EL (cell line): ENCODE measurements at regions not wholly inside any gene's neighbourhood (a gene's known extent, or its start where the extent isn't known, plus 50 kb on each side); places are given as distances from the start of the nearest gene placed in this dataset.

Experiments
- DNase-seq: peaks from one replicate; pipeline ENCODE4 v3.0.0-alpha.2; 2016

DNA sequence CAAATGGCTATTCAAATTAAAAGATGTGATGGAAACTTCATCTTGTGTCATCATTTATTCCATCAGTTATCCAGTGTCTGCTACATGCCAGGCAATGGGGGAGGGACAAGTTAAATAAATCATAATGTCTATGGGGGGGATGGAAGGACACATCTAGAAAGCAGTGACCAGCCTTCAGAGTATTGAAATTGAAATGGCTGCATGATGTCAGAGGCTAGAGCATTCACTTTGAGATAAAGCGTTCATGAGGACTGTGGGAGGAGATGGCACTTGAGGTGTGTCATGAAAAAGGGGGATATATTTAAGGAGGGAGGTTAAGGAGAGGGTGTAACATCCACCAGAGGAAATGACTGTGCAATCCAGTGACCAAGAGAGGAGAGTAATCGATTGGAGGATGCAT, 50.6 kb downstream of the SLIT2 start:
- DNase-seq: no peak

DNA sequence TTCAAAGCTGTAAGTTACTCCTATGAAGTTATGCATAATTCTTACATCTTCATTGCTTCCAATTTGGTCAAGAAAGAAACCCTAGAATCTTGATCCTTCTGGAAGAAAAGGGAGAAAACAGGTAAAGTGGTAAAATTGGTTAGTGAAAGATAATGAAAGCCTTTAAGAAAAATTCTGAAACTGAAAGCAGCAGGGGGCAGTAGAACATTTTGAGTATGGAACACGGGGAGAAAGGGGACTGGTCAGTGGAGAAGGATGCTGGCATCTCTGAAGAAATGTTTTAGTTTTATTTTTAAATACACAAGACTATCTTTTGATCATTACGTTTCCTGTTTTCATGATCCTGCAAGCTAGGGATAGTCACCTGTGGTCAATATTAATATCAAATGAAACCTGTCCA, 54.3 kb downstream of the SLIT2 start:
- DNase-seq: no peak

GRCh38 chr4:20311856-20312255, 60.2 kb downstream of the SLIT2 start:
- no peak for DNase-seq

GRCh38 chr4:20313237-20314030, 61.7 kb downstream of the SLIT2 start:
- DNase-seq: no peak

GRCh38 chr4:20317424-20317985, 65.8 kb downstream of the SLIT2 start:
- no peak for DNase-seq

GRCh38 chr4:20318001-20318908, 66.5 kb downstream of the SLIT2 start:
- DNase-seq: no peak

DNA sequence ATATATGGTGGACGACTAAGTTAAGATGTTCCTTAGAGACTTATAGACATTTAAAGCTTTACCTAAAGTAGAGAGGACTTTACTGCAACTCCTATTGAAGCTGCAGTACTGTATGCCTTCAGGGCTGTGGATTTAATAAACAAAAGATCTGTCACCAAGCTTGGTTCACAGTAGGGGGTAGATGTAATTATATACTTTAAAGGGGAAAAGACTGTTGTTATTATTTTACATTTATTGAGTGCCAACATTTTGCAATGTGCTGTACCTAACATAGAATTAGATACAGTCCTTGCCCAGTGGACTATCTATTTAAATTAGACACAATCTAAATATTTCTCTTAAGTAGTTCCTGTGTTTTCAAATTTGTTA, 67.2 kb downstream of the SLIT2 start:
- DNase-seq: no peak

DNA sequence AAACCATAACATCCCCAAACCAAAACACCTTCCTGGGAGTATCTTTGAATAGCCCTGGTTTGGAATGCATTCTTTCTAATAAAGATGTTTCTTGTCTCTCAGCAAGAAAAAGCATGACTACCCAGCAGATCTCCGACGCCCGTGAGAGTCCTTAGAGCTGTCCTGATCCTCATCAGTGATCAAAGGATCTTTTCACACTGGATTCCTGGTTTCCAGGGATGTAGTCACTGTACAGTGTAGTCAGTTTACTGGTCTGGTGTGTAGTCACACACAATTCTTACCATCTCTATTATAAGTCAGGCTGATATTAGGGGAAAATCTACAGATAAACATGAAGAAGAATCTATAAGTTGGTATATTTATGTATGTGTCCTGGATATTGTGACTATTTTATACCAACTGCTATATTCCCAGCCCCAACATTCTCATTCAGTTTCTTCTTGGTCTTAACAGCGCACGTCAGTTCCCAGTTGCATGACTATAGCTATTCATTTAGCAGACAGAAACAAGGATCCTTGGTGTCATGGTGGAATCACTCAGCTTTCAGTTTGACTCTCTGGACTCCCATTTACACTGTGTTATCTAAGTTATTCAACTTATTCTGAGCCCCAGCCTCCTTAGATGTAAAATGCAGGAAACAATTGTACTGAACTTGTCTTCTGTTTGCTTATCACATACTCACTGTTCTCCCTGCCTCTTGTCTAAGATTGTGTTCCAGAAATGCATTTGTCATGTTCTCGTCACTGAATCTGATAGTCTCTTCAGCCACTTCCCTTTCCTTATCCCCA, 68.3 kb downstream of the SLIT2 start:
- DNase-seq: no peak

GRCh38 chr4:20323991-20324390, 72.3 kb downstream of the SLIT2 start:
- peak; percentile 57 for DNase-seq

DNA sequence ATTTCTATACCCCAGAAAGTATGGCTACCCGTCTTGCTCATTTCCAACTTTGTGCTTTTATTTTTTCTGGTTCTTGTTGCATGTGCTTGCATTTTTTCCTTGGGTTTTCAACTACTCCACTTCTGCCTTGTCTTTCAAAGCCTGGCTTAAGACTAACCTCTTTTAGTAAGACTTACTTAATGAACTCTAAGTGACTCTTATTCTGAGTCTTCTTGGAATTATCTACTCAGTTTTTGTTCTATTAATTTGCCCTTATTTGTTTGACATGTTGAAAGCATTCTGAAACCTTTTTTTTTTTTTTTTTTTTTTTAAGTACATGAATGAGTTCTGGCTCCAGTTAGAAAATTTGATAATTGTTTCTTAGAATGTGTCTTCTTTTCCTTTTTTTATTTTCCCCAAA, 74.8 kb downstream of the SLIT2 start:
- no peak for DNase-seq

- DNase-seq: no peak
These were observed 75.3 kb downstream of the SLIT2 start for GRCh38 chr4:20326977-20327376.

DNA sequence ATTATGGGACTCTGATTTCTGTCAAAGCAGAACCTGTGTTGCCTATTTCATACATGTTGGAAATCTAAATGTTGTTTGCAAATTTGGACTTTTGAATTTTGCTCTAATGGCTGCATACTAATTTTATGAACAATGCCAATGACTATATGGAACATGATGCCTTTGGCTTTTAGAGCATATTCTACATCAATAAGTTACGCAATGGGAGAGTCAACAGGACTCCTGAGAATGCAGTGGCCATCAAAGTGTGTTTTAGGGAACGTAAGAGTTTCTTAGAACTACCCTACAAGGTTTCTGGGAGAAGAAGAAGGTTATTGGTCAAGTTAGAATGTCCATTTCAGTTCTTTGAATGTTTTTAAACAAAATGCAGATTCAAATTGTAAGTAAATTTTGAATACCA, 76.1 kb downstream of the SLIT2 start:
- DNase-seq: no peak

GRCh38 chr4:20331642-20332041, 79.9 kb downstream of the SLIT2 start:
- no peak for DNase-seq

DNA sequence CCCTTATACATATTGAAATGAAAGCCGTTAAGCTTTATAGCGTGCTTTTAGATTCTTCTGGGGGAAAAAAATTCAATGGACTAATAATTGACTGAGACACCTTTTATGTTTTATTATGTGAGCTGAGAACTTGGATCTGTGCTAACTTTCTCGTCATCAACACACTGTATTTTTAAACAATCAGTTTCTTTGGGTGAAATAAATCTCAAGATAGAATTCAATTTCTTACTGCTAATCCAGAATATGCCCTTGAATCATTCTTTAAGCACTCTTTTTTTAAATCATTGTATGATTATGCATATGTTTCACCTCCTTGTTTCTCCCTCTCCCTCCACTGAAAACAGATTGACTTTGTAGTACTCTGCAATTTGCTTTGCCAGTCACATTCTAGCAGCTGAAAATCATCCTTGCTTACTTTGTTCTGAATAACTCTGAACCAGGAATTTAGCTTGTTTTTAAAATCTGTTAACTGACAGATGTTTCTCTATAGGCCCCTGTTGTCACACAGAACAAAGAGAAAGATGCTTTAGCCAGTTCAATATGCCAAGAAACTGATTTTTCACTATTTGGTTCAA, 81.5 kb downstream of the SLIT2 start:
- no peak for DNase-seq

GRCh38 chr4:20337261-20337664, 85.6 kb downstream of the SLIT2 start:
- peak; percentile 57 for DNase-seq

GRCh38 chr4:20338841-20339240, 87.1 kb downstream of the SLIT2 start:
- no peak for DNase-seq

GRCh38 chr4:20341134-20341738, 89.5 kb downstream of the SLIT2 start:
- DNase-seq: no peak

DNA sequence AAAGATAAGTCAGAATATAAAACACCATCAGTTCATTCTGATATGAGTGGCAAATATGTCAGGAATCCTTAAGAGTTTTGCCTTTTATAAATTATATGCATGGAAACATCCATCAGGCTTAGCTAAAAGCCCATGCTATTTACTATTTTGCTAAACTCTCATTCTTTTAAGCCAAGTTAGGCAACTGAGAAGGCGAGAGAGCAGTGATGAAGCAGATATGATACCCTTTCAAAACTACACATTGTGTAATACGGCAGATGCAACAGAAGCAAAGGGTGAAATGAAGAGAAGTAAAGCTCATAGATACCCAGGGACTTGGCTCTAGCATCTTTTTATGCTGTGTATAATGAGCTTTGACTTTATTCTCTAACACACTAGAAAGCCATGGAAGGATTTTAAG, 95.8 kb downstream of the SLIT2 start:
- no peak for DNase-seq

DNA sequence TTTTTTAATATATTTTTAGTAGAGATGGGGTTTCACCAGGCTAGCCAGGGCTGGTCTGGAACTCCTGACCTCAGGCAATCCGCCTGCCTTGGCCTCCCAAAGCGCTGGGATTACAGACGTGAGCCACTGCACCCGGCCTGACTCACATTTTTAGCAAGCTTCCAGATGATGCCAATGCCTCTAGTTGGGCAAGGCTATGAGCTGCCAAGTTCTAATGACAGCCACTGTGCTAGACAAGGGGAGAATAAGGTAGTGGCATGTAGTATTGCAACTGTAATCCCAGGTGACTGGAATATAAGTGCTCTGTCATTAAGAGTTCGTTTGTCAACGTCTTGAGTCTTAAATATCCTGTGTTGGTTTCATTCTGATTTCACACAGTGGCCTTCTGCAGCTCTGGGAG, 96.7 kb downstream of the SLIT2 start:
- DNase-seq: no peak

GRCh38 chr4:20351360-20352162, 99.9 kb downstream of the SLIT2 start:
- DNase-seq: no peak

- no peak for DNase-seq
These were observed 100.4 kb downstream of the SLIT2 start for GRCh38 chr4:20352163-20352431.

DNA sequence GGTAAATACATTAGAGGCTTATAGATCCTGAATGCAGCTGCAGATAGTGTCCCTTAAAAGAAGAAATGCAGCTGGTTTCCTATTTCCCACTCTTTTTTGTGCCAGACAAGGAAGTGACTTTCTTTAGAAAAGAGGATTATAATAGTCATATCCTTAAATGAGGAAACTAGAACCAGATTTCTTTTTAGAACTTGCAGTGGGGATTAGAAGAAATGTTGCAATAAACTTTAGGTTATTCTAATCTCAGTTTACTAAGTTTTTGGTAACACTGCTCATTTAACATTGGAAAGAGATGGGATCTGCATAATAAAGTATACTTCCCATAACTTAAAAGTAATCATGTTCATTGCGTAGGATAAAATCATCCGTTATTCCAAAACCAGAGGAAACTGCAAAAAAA, 101.9 kb downstream of the SLIT2 start:
- no peak for DNase-seq
